WTC11 (cell line): ENCODE measurements at regions not wholly inside any gene's neighbourhood (a gene's known extent, or its start where the extent isn't known, plus 50 kb on each side); places are given as distances from the start of the nearest gene placed in this dataset.

Experiments
- ATAC-seq: fragments of 200-7000 bp; cut with Tn5 transposase; 2 replicates; pipeline ENCODE4 v1.10.0; 2021; ENCODE audit warnings: mild to moderate bottlenecking, moderate library complexity
- CTCF ChIA-PET: fragments of 300-600 bp; sonication (Branson Sonifier 250); formaldehyde crosslinking; loops from one replicate; lab custom pipeline; 2021; ENCODE audit warnings: antibody characterized with exemption; lab: Charles Lee
- POLR2A ChIA-PET: fragments of 350-600 bp; sonication (Branson Sonifier 250); formaldehyde crosslinking; loops from one replicate; lab custom pipeline; 2021; ENCODE audit warnings: antibody characterized with exemption; lab: Charles Lee
- DNase-seq: peaks from one replicate; pipeline ENCODE4 v3.0.0; 2021; ENCODE audit warnings: low spot score
- H3K27ac Mint-ChIP-seq: 2 replicates; pipeline ENCODE4 v1.8.0; 2021; ENCODE audit warnings: mixed read lengths
- H3K27me3 Mint-ChIP-seq: 2 replicates; pipeline ENCODE4 v1.8.0; 2021; ENCODE audit warnings: low read depth, mild to moderate bottlenecking, moderate library complexity, mixed read lengths
- H3K36me3 Mint-ChIP-seq: 2 replicates; pipeline ENCODE4 v1.8.0; 2021; ENCODE audit warnings: mixed read lengths
- H3K4me1 Mint-ChIP-seq: 2 replicates; pipeline ENCODE4 v1.8.0; 2022; ENCODE audit warnings: mixed read lengths
- H3K4me3 Mint-ChIP-seq: 2 replicates; pipeline ENCODE4 v1.8.0; 2021; ENCODE audit warnings: mild to moderate bottlenecking, moderate library complexity, mixed read lengths
- H3K9me3 Mint-ChIP-seq: 2 replicates; pipeline ENCODE4 v1.8.0; 2021; ENCODE audit warnings: mixed read lengths
- ATF2 ChIP-seq: sonication (generic); formaldehyde crosslinking; IDR thresholded peaks from 2 replicates; pipeline ENCODE4 v1.8.1; 2022; ENCODE audit warnings: low read depth, missing genetic modification reagents, borderline replicate concordance
- CDX4 ChIP-seq: fragments of 250-450 bp; sonication (Bioruptor Pico); IDR thresholded peaks from 2 replicates; pipeline ENCODE4 v1.9.0; 2021; ENCODE audit warnings: moderate library complexity, mild to moderate bottlenecking, inconsistent platforms, borderline replicate concordance
- CREB1 ChIP-seq: sonication (generic); formaldehyde crosslinking; IDR thresholded peaks from 2 replicates; pipeline ENCODE4 v1.8.0; 2023; ENCODE audit warnings: mild to moderate bottlenecking, missing genetic modification reagents
- ERG ChIP-seq: fragments of 250-450 bp; sonication (Bioruptor Pico); IDR thresholded peaks from 2 replicates; pipeline ENCODE4 v1.8.0; 2021; ENCODE audit warnings: mild to moderate bottlenecking
- GRHL2 ChIP-seq: fragments of 250-450 bp; sonication (Bioruptor Pico); IDR thresholded peaks from 2 replicates; pipeline ENCODE4 v1.8.0; 2022; ENCODE audit warnings: mild to moderate bottlenecking, moderate library complexity; ENCODE audit not compliant: insufficient replicate concordance, severe bottlenecking
- GTF2I ChIP-seq: fragments of 250-450 bp; sonication (Bioruptor Pico); conservative IDR thresholded peaks from 2 replicates; pipeline ENCODE4 v1.4.0; 2021; ENCODE audit warnings: mild to moderate bottlenecking
- IRF2 ChIP-seq: sonication (generic); formaldehyde crosslinking; IDR thresholded peaks from 2 replicates; pipeline ENCODE4 v1.8.0; 2022; ENCODE audit warnings: low read depth, missing genetic modification reagents, borderline replicate concordance
- KAT7 ChIP-seq: sonication (generic); formaldehyde crosslinking; IDR thresholded peaks from 2 replicates; pipeline ENCODE4 v1.8.1; 2023; ENCODE audit warnings: missing genetic modification reagents, mild to moderate bottlenecking, borderline replicate concordance
- MYBL2 ChIP-seq: sonication (generic); formaldehyde crosslinking; IDR thresholded peaks from 2 replicates; pipeline ENCODE4 v1.8.1; 2023; ENCODE audit warnings: mild to moderate bottlenecking, moderate library complexity, missing genetic modification reagents
- NFYB ChIP-seq: sonication (generic); formaldehyde crosslinking; conservative IDR thresholded peaks from 2 replicates; pipeline ENCODE4 v1.8.0; 2022; ENCODE audit warnings: low read depth, missing genetic modification reagents
- PRRX2 ChIP-seq: fragments of 250-450 bp; sonication (Bioruptor Pico); IDR thresholded peaks from 2 replicates; pipeline ENCODE4 v1.8.0; 2021; ENCODE audit warnings: mild to moderate bottlenecking
- SMAD3 ChIP-seq: sonication (generic); formaldehyde crosslinking; IDR thresholded peaks from 2 replicates; pipeline ENCODE4 v1.8.0; 2022; ENCODE audit warnings: missing genetic modification reagents, mild to moderate bottlenecking, borderline replicate concordance
- SP1 ChIP-seq: sonication (generic); formaldehyde crosslinking; conservative IDR thresholded peaks from 2 replicates; pipeline ENCODE4 v1.8.1; 2022; ENCODE audit warnings: missing genetic modification reagents
- TCF7 ChIP-seq: sonication (generic); formaldehyde crosslinking; IDR thresholded peaks from 2 replicates; pipeline ENCODE4 v1.8.0; 2022; ENCODE audit warnings: mild to moderate bottlenecking, low read depth, missing genetic modification reagents, moderate library complexity
- TEAD4 ChIP-seq: sonication (generic); formaldehyde crosslinking; IDR thresholded peaks from 2 replicates; pipeline ENCODE4 v1.8.0; 2022; ENCODE audit warnings: mild to moderate bottlenecking, missing genetic modification reagents
- ZNF138 ChIP-seq: sonication (generic); formaldehyde crosslinking; conservative IDR thresholded peaks from 2 replicates; pipeline ENCODE4 v1.8.1; 2022; ENCODE audit warnings: mild to moderate bottlenecking, moderate library complexity, missing genetic modification reagents
- ZNF219 ChIP-seq: sonication (generic); formaldehyde crosslinking; IDR thresholded peaks from 2 replicates; pipeline ENCODE4 v1.8.0; 2023; ENCODE audit warnings: missing genetic modification reagents, mild to moderate bottlenecking, borderline replicate concordance
- ZNF532 ChIP-seq: fragments of 250-450 bp; sonication (Bioruptor Pico); IDR thresholded peaks from 2 replicates; pipeline ENCODE4 v1.9.0; 2021; ENCODE audit warnings: mild to moderate bottlenecking, borderline replicate concordance

GRCh38 chr4:153119626-153120025, 84.6 kb upstream of the TRIM2 start:
- DNase-seq (no peak), ATAC-seq (no peak)
- TF ChIP-seq GRHL2 (CRISPR knock-in tag) (no peak), CREB1 (no peak), ZNF138 (CRISPR knock-in tag) (no peak), NFYB (CRISPR knock-in tag) (no peak), TCF7 (no peak), ZNF219 (no peak), TEAD4 (CRISPR knock-in tag) (no peak), ERG (CRISPR knock-in tag) (no peak), KAT7 (CRISPR knock-in tag) (no peak), SP1 (CRISPR knock-in tag) (no peak), IRF2 (CRISPR knock-in tag) (no peak), CDX4 (no peak)
- Mint-ChIP-seq H3K9me3 (no peaks in the 10 kb centered on the region), H3K27me3 (no peaks in the 10 kb centered on the region), H3K27ac (no peak overlapping the region), H3K4me3 (no peak overlapping the region), H3K4me1 (no peaks in the 10 kb centered on the region), H3K36me3 (no peaks in the 10 kb centered on the region)
- POLR2A ChIA-PET, result no interaction called here
- CTCF ChIA-PET, result interaction anchor here (1.6 kb wide), 1 partner anchor 36 kb away, joined by 4 read pairs; no protein-coding TSS in a partner anchor

- TF ChIP-seq ZNF532 (CRISPR knock-in tag), result no peak
- no peak for TF ChIP-seq SMAD3
- TF ChIP-seq PRRX2 (CRISPR knock-in tag), result no peak
- TF ChIP-seq MYBL2 (CRISPR knock-in tag), result no peak
- no peak for TF ChIP-seq GTF2I (CRISPR knock-in tag)
- DNase-seq (no peak), ATAC-seq (no peak)
- H3K9me3 Mint-ChIP-seq, result no peaks in the 10 kb centered on the region
- H3K27ac Mint-ChIP-seq, result no peak overlapping the region
- POLR2A ChIA-PET, result no interaction called here
- H3K36me3 Mint-ChIP-seq, result no peaks in the 10 kb centered on the region
- H3K4me3 Mint-ChIP-seq, result no peak overlapping the region
- CTCF ChIA-PET, result interaction anchor here (1.2 to 1.6 kb wide), 2 partner anchors 9 to 37 kb away, joined by 4 read pairs; no protein-coding TSS in a partner anchor
- H3K4me1 Mint-ChIP-seq, result no peaks in the 10 kb centered on the region
- no peaks in the 10 kb centered on the region for H3K27me3 Mint-ChIP-seq
Observed at GRCh38 chr4:153120235-153120634, 84.0 kb upstream of the TRIM2 start.

- Mint-ChIP-seq H3K4me3 (no peak overlapping the region), H3K36me3 (no peaks in the 10 kb centered on the region), H3K27ac (no peak overlapping the region), H3K27me3 (peaks cover 2% of the 10 kb centered on the region; the same call in 1 of the 2 replicates), H3K4me1 (peaks cover 18% of the 10 kb centered on the region), H3K9me3 (no peaks in the 10 kb centered on the region)
- DNase-seq (no peak), ATAC-seq (no peak)
- ChIA-PET POLR2A (no interaction called here), CTCF (no interaction called here)
- TF ChIP-seq ATF2 (CRISPR knock-in tag) (no peak), SP1 (CRISPR knock-in tag) (no peak)
Observed at GRCh38 chr4:153122855-153123254, 81.4 kb upstream of the TRIM2 start.
